ENCODE measurements at regions not wholly inside any gene's neighbourhood (a gene's known extent, or its start where the extent isn't known, plus 50 kb on each side); places are given as distances from the start of the nearest gene placed in this dataset.

DNA sequence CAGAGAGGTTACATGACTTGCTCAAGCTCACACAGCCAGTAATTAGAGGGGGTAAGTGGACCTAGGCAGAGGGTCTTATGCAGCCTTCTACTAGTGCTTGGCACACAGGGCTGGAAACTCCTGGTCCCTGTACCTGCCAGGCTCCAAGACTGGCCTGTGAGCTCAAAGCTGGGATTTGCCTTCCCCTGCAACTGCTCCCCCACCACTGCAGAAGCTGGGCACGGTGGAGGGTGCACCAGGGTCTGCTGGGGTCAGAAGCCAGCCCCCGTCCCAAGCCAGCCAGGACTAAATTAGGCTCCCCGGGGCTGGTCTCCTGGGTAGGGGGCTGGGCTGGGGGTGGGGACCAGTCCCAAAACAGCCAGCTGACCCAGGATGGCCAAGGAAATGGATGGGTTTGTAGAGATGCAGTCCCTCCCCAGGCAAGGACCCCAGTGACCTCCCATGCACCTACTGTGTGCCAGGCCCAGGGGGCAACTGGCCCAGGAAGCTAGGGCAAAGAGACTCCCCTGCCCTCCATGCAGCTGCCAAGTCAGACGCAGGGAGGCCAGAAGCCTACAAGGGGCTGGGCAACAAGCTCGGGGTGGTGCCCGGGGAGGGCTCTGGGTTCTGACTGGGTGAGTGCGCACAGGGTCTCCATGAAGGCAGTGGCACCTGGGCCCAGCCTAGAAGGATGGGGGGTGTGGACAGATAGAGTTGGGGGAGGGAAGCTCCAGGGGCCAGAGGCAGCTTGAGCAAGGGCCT is 51.8 kb upstream of the LINGO1 start:
- TF ChIP-seq, protein P1, sequence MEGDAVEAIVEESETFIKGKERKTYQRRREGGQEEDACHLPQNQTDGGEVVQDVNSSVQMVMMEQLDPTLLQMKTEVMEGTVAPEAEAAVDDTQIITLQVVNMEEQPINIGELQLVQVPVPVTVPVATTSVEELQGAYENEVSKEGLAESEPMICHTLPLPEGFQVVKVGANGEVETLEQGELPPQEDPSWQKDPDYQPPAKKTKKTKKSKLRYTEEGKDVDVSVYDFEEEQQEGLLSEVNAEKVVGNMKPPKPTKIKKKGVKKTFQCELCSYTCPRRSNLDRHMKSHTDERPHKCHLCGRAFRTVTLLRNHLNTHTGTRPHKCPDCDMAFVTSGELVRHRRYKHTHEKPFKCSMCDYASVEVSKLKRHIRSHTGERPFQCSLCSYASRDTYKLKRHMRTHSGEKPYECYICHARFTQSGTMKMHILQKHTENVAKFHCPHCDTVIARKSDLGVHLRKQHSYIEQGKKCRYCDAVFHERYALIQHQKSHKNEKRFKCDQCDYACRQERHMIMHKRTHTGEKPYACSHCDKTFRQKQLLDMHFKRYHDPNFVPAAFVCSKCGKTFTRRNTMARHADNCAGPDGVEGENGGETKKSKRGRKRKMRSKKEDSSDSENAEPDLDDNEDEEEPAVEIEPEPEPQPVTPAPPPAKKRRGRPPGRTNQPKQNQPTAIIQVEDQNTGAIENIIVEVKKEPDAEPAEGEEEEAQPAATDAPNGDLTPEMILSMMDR (IDR thresholded peaks at IDR 0.05), result no peak
- TF ChIP-seq EP300 (IDR thresholded peaks at IDR 0.05) (no peak), POLR2A (IDR thresholded peaks at IDR 0.05; ENCODE audit: low read depth) (no peak), POLR2AphosphoS5 (IDR thresholded peaks at IDR 0.05) (no peak)
